A172 (cell line): ENCODE measurements at regions not wholly inside any gene's neighbourhood (a gene's known extent, or its start where the extent isn't known, plus 50 kb on each side); places are given as distances from the start of the nearest gene placed in this dataset.
A peak's percentile ranks its signal among the peaks of the same experiment; 100 is the strongest.

Source experiments
- DNase-seq: peaks from one replicate; pipeline ENCODE4 v3.0.0-alpha.2; 2015; ENCODE audit warnings: low spot score

GRCh38 chr13:34547929-34548328, 394.1 kb upstream of the NBEA start:
- DNase-seq, result no peak

- DNase-seq, result no peak
These were observed 388.7 kb upstream of the NBEA start for GRCh38 chr13:34553376-34553775.

- DNase-seq, result no peak
These were observed 386.1 kb upstream of the NBEA start for GRCh38 chr13:34555988-34556387.

GRCh38 chr13:34561033-34561432, 381.0 kb upstream of the NBEA start:
- DNase-seq, result no peak

GRCh38 chr13:34567597-34567996, 374.5 kb upstream of the NBEA start:
- DNase-seq, result no peak

- DNase-seq, result no peak
These were observed 371.2 kb upstream of the NBEA start for GRCh38 chr13:34570698-34571353.

GRCh38 chr13:34571716-34572115, 370.4 kb upstream of the NBEA start:
- DNase-seq, result no peak

- peak; percentile 51 for DNase-seq
These were observed 365.0 kb upstream of the NBEA start for GRCh38 chr13:34577051-34577450.

GRCh38 chr13:34578471-34578870, 363.6 kb upstream of the NBEA start:
- DNase-seq, result no peak

GRCh38 chr13:34578917-34579316, 363.2 kb upstream of the NBEA start:
- DNase-seq, result no peak

GRCh38 chr13:34583181-34583580, 358.9 kb upstream of the NBEA start:
- no peak for DNase-seq

GRCh38 chr13:34587576-34587975, 354.5 kb upstream of the NBEA start:
- DNase-seq, result no peak

- no peak for DNase-seq
These were observed 353.7 kb upstream of the NBEA start for GRCh38 chr13:34588362-34588761.

GRCh38 chr13:34589581-34589980, 352.5 kb upstream of the NBEA start:
- DNase-seq, result no peak

GRCh38 chr13:34591129-34591528, 350.9 kb upstream of the NBEA start:
- no peak for DNase-seq

- DNase-seq, result no peak
These were observed 350.1 kb upstream of the NBEA start for GRCh38 chr13:34591900-34592529.

GRCh38 chr13:34593658-34594057, 348.4 kb upstream of the NBEA start:
- DNase-seq, result no peak

- no peak for DNase-seq
These were observed 347.6 kb upstream of the NBEA start for GRCh38 chr13:34594507-34594906.

- no peak for DNase-seq
These were observed 333.7 kb upstream of the NBEA start for GRCh38 chr13:34608331-34608730.

GRCh38 chr13:34611671-34612070, 330.4 kb upstream of the NBEA start:
- no peak for DNase-seq

- DNase-seq, result no peak
These were observed 324.5 kb upstream of the NBEA start for GRCh38 chr13:34617473-34618083.

GRCh38 chr13:34618654-34619053, 323.4 kb upstream of the NBEA start:
- DNase-seq, result no peak

GRCh38 chr13:34619326-34619725, 322.7 kb upstream of the NBEA start:
- no peak for DNase-seq
